Putamen (tissue), 1 donor: ENCODE measurements at regions not wholly inside any gene's neighbourhood (a gene's known extent, or its start where the extent isn't known, plus 50 kb on each side); places are given as distances from the start of the nearest gene placed in this dataset.
"Not testable (repeated sequence)": the region's sequence is repeated elsewhere in the genome, so short reads cannot be mapped to it uniquely, and the experiment has no call there.

Experiments used
- DNase-seq: peaks from one replicate; pipeline ENCODE4 v3.0.0-alpha.2; 2016; ENCODE audit warnings: low spot score

GRCh38 chr6:109875973-109876372 lies 102.1 kb upstream of the GPR6 start:
- DNase-seq: no peak

- no peak for DNase-seq
These were observed 100.8 kb upstream of the GPR6 start for GRCh38 chr6:109877028-109878004.

GRCh38 chr6:109878005-109878690 lies 100.0 kb upstream of the GPR6 start:
- not testable (repeated sequence) for DNase-seq

GRCh38 chr6:109879081-109879480 lies 99.0 kb upstream of the GPR6 start:
- DNase-seq: not testable (repeated sequence)

GRCh38 chr6:109879521-109879920 lies 98.6 kb upstream of the GPR6 start:
- DNase-seq: no peak

- DNase-seq: not testable (repeated sequence)
These were observed 97.0 kb upstream of the GPR6 start for GRCh38 chr6:109881069-109881468.

- not testable (repeated sequence) for DNase-seq
These were observed 96.1 kb upstream of the GPR6 start for GRCh38 chr6:109881953-109882490.

- DNase-seq: no peak
These were observed 86.2 kb upstream of the GPR6 start for GRCh38 chr6:109891924-109892323.

GRCh38 chr6:109892451-109893435 lies 85.4 kb upstream of the GPR6 start:
- no peak for DNase-seq

- no peak for DNase-seq
These were observed 84.5 kb upstream of the GPR6 start for GRCh38 chr6:109893606-109894005.

- no peak for DNase-seq
These were observed 83.9 kb upstream of the GPR6 start for GRCh38 chr6:109894181-109894580.

GRCh38 chr6:109896341-109896740 lies 81.8 kb upstream of the GPR6 start:
- no peak for DNase-seq

- DNase-seq: no peak
These were observed 81.1 kb upstream of the GPR6 start for GRCh38 chr6:109897025-109897424.

GRCh38 chr6:109897561-109898080 lies 80.5 kb upstream of the GPR6 start:
- DNase-seq: peak; percentile 33

- DNase-seq: peak; percentile 59
These were observed 76.1 kb upstream of the GPR6 start for GRCh38 chr6:109901976-109902375.

GRCh38 chr6:109902870-109903269 lies 75.2 kb upstream of the GPR6 start:
- no peak for DNase-seq

GRCh38 chr6:109910571-109910970 lies 67.5 kb upstream of the GPR6 start:
- DNase-seq: peak; percentile 42

- DNase-seq: no peak
These were observed 66.0 kb upstream of the GPR6 start for GRCh38 chr6:109912118-109912517.

- DNase-seq: no peak
These were observed 65.2 kb upstream of the GPR6 start for GRCh38 chr6:109912952-109913351.

GRCh38 chr6:109915748-109916147 lies 62.4 kb upstream of the GPR6 start:
- DNase-seq: not testable (repeated sequence)

GRCh38 chr6:109916759-109917158 lies 61.4 kb upstream of the GPR6 start:
- DNase-seq: no peak
